Activated CD8-positive, alpha-beta memory T cell treated with anti-CD3 and anti-CD28 coated beads, Interleukin-2, amount 10 ng/mL, durations not matched to agents 7 days and 5 days (primary cell): ENCODE measurements at regions not wholly inside any gene's neighbourhood (a gene's known extent, or its start where the extent isn't known, plus 50 kb on each side); places are given as distances from the start of the nearest gene placed in this dataset.

Experiments
- ATAC-seq: fragments of 150-1000 bp; cut with Tn5 transposase; one replicate; pipeline ENCODE4 v1.10.0; 2021; ENCODE audit warnings: moderate library complexity
- CTCF ChIA-PET: fragments of 350-600 bp; sonication (Branson Sonifier 250); formaldehyde crosslinking; loops from one replicate; lab custom pipeline; 2021; ENCODE audit warnings: antibody characterized with exemption; lab: Charles Lee
- DNase-seq: peaks from one replicate; pipeline ENCODE4 v3.0.0-alpha.2; 2020
- H3K27ac Mint-ChIP-seq: one replicate; pipeline ENCODE4 v1.8.0; 2021; ENCODE audit warnings: mild to moderate bottlenecking, mixed read lengths
- H3K27me3 Mint-ChIP-seq: one replicate; pipeline ENCODE4 v1.8.0; 2021; ENCODE audit warnings: mixed read lengths
- H3K36me3 Mint-ChIP-seq: one replicate; pipeline ENCODE4 v1.8.0; 2021; ENCODE audit warnings: mild to moderate bottlenecking, mixed read lengths
- H3K4me1 Mint-ChIP-seq: one replicate; pipeline ENCODE4 v1.8.0; 2021; ENCODE audit warnings: mixed read lengths
- H3K4me3 Mint-ChIP-seq: one replicate; pipeline ENCODE4 v1.8.0; 2021; ENCODE audit warnings: mild to moderate bottlenecking, moderate library complexity, mixed read lengths
- H3K9me3 Mint-ChIP-seq: one replicate; pipeline ENCODE4 v1.8.0; 2022; ENCODE audit warnings: low read depth, mixed read lengths

GRCh38 chrX:45711231-45711630 is 510.6 kb upstream of the DIPK2B start:
- no peak for ATAC-seq
- Mint-ChIP-seq H3K27me3 (peaks cover 2% of the 10 kb centered on the region), H3K4me3 (peak overlapping the region; percentile 13), H3K4me1 (peaks cover 58% of the 10 kb centered on the region), H3K27ac (peak overlapping the region; percentile 91), H3K36me3 (peaks cover 7% of the 10 kb centered on the region), H3K9me3 (no peaks in the 10 kb centered on the region)
- CTCF ChIA-PET: no interaction called here
- DNase-seq: no peak

- Mint-ChIP-seq H3K36me3 (peaks cover 7% of the 10 kb centered on the region), H3K4me1 (peaks cover 48% of the 10 kb centered on the region), H3K4me3 (peak overlapping the region; percentile 5), H3K9me3 (no peaks in the 10 kb centered on the region), H3K27ac (peak overlapping the region; percentile 91), H3K27me3 (peaks cover 2% of the 10 kb centered on the region)
- DNase-seq (peak; percentile 74), ATAC-seq (peak; percentile 93)
- CTCF ChIA-PET: interaction anchor here (1.4 to 1.6 kb wide), 3 partner anchors 46 to 195 kb away, joined by 3 read pairs; no protein-coding TSS in a partner anchor
These were observed 509.6 kb upstream of the DIPK2B start for GRCh38 chrX:45710081-45710801.

GRCh38 chrX:45709381-45709780 is 508.7 kb upstream of the DIPK2B start:
- CTCF ChIA-PET: interaction anchor here (1.5 to 1.6 kb wide), 2 partner anchors 47 to 194 kb away, joined by 3 read pairs; no protein-coding TSS in a partner anchor
- no peak for ATAC-seq
- peak overlapping the region; percentile 91 for H3K27ac Mint-ChIP-seq

GRCh38 chrX:45699158-45699557 is 498.5 kb upstream of the DIPK2B start:
- H3K4me3 Mint-ChIP-seq: no peak overlapping the region
- peaks cover 5% of the 10 kb centered on the region for H3K36me3 Mint-ChIP-seq
- CTCF ChIA-PET: no interaction called here
- peaks cover 2% of the 10 kb centered on the region for H3K9me3 Mint-ChIP-seq
- peaks cover 9% of the 10 kb centered on the region for H3K4me1 Mint-ChIP-seq
- no peaks in the 10 kb centered on the region for H3K27me3 Mint-ChIP-seq
- no peak for ATAC-seq
- H3K27ac Mint-ChIP-seq: no peak overlapping the region
- DNase-seq: no peak

More at GRCh38 chrX:45709381-45709780, 508.7 kb upstream of the DIPK2B start:
- Mint-ChIP-seq H3K9me3 (no peaks in the 10 kb centered on the region), H3K4me1 (peaks cover 40% of the 10 kb centered on the region), H3K4me3 (no peak overlapping the region), H3K36me3 (peaks cover 7% of the 10 kb centered on the region), H3K27me3 (no peaks in the 10 kb centered on the region)
- no peak for DNase-seq

DNA sequence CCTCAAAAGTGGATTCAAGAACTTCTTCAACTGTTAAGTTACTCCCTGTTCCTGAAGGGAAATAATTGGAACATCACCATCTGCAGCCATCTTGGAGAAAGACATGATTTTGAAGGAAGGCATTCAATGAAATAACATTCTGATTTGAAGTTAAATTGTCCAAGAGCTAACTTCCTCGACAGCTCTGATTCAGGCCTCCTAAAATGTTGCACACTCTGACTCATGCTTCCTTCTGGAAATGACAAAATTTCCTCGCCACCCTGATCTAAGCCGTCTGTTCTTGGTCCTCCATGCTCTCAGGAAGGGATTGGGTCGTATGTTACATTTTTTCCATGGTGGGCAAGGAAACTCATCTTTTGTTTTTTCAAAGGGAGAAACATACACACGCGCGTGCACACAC is 496.9 kb upstream of the DIPK2B start:
- no peak overlapping the region for H3K4me3 Mint-ChIP-seq

DNA sequence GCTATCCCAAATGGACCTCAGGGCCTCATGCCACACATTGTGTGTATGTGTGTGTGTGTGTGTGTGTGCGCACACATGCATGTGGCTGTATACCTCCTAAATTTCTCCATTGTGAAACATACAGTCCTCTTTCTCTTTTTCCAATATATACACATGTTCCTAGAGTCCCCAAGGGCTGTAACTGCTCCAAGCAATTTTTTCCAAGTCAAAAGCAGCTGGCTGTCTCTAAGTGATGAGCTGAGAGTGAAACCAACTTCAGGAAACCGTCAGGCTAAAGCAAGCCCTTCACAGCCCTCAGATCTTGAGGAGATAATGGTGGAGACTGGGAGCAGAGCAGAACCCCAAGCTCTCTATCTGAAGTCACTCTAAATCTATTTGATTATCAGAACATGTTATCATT is 496.1 kb upstream of the DIPK2B start:
- peaks cover 3% of the 10 kb centered on the region for H3K36me3 Mint-ChIP-seq
- peaks cover 9% of the 10 kb centered on the region for H3K4me1 Mint-ChIP-seq
- DNase-seq: no peak
- ATAC-seq: no peak
- CTCF ChIA-PET: no interaction called here
- H3K4me3 Mint-ChIP-seq: no peak overlapping the region
- no peaks in the 10 kb centered on the region for H3K27me3 Mint-ChIP-seq
- peaks cover 2% of the 10 kb centered on the region for H3K9me3 Mint-ChIP-seq
- no peak overlapping the region for H3K27ac Mint-ChIP-seq

More for the DNA sequence above, 496.9 kb upstream of the DIPK2B start:
- DNase-seq: no peak
- Mint-ChIP-seq H3K9me3 (peaks cover 2% of the 10 kb centered on the region), H3K36me3 (peaks cover 3% of the 10 kb centered on the region), H3K4me1 (peaks cover 9% of the 10 kb centered on the region), H3K27ac (no peak overlapping the region), H3K27me3 (no peaks in the 10 kb centered on the region)
- CTCF ChIA-PET: no interaction called here
- no peak for ATAC-seq

GRCh38 chrX:45689971-45690370 is 489.3 kb upstream of the DIPK2B start:
- Mint-ChIP-seq H3K4me3 (no peak overlapping the region), H3K27me3 (no peaks in the 10 kb centered on the region), H3K4me1 (no peaks in the 10 kb centered on the region), H3K9me3 (no peaks in the 10 kb centered on the region), H3K27ac (no peak overlapping the region), H3K36me3 (no peaks in the 10 kb centered on the region)
- CTCF ChIA-PET: no interaction called here
- ATAC-seq: no peak
- DNase-seq: no peak

- DNase-seq (no peak), ATAC-seq (no peak)
- CTCF ChIA-PET: no interaction called here
- Mint-ChIP-seq H3K4me3 (no peak overlapping the region), H3K4me1 (no peaks in the 10 kb centered on the region), H3K36me3 (no peaks in the 10 kb centered on the region), H3K27me3 (no peaks in the 10 kb centered on the region), H3K27ac (no peak overlapping the region), H3K9me3 (no peaks in the 10 kb centered on the region)
These were observed 483.2 kb upstream of the DIPK2B start for GRCh38 chrX:45683914-45684313.

GRCh38 chrX:45681891-45682290 is 481.2 kb upstream of the DIPK2B start:
- CTCF ChIA-PET: no interaction called here

GRCh38 chrX:45669715-45670340 is 469.2 kb upstream of the DIPK2B start:
- ATAC-seq: no peak
- H3K4me1 Mint-ChIP-seq: no peaks in the 10 kb centered on the region
- no peak for DNase-seq
- CTCF ChIA-PET: no interaction called here
- H3K9me3 Mint-ChIP-seq: no peaks in the 10 kb centered on the region
- H3K27ac Mint-ChIP-seq: no peak overlapping the region
- no peaks in the 10 kb centered on the region for H3K36me3 Mint-ChIP-seq
- no peaks in the 10 kb centered on the region for H3K27me3 Mint-ChIP-seq
- H3K4me3 Mint-ChIP-seq: no peak overlapping the region

More at GRCh38 chrX:45681891-45682290, 481.2 kb upstream of the DIPK2B start:
- H3K9me3 Mint-ChIP-seq: no peaks in the 10 kb centered on the region
- H3K27me3 Mint-ChIP-seq: no peaks in the 10 kb centered on the region
- no peak for ATAC-seq
- no peaks in the 10 kb centered on the region for H3K36me3 Mint-ChIP-seq
- H3K4me1 Mint-ChIP-seq: no peaks in the 10 kb centered on the region
- no peak for DNase-seq
- no peak overlapping the region for H3K27ac Mint-ChIP-seq
- H3K4me3 Mint-ChIP-seq: no peak overlapping the region

DNA sequence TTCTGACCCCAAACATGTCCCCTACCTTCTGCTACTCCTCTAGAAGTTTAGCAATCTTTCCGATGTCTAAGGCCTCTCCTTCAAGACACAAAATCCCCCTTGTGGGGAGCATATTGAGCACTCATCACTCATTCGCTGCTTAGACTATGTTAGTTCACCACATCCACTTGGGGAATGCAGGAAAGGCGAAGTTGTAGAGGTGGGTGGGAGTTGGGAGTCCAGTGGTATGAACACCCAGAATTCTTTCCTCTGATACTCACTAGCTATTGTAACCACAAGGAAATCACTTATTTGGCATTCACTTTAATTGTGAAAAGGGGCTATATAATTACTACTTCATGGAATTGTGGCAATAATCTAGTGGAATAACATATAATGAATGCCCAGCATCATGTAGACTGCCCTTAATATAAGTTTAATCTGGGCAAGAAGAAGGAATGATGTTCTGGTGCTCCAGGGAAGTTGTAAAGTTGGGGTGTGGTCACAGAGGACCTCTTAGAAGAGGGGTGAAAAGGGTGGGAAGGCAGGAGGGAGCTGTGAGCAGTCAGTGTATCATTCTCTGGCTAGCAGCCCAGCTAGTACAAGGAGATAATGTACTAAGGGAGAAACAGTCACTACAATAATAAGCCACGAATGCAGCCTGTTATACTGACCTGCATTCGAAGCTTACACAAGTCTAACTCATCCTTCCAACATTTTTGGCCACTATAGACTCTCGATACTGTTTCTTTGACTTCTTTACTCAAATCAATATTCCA is 468.2 kb upstream of the DIPK2B start:
- ATAC-seq (no peak), DNase-seq (no peak)
- CTCF ChIA-PET: no interaction called here
- no peaks in the 10 kb centered on the region for H3K27me3 Mint-ChIP-seq
- no peaks in the 10 kb centered on the region for H3K4me1 Mint-ChIP-seq
- H3K27ac Mint-ChIP-seq: no peak overlapping the region
- no peaks in the 10 kb centered on the region for H3K9me3 Mint-ChIP-seq
- no peak overlapping the region for H3K4me3 Mint-ChIP-seq
- H3K36me3 Mint-ChIP-seq: no peaks in the 10 kb centered on the region

DNA sequence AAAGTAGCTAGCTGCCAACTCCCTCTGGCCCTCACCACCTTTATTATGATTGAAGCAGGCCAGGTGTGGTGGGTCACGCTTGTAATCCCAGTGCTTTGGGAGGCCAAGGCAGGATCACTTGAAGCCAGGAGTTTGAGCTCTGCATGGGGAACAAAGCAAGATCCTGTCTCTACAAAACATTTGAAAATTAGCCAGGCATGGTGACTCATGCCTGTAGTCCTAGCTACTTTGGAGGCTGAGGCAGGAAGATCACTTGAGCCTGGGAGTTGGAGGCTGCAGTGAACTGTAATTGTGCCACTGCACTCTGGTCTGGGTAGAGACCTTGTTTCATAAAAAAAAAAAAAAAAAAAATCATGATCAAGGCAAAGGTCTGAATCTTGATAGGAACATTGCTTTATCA is 467.0 kb upstream of the DIPK2B start:
- Mint-ChIP-seq H3K4me1 (no peaks in the 10 kb centered on the region), H3K36me3 (no peaks in the 10 kb centered on the region), H3K9me3 (no peaks in the 10 kb centered on the region), H3K27ac (no peak overlapping the region), H3K4me3 (no peak overlapping the region), H3K27me3 (no peaks in the 10 kb centered on the region)
- CTCF ChIA-PET: no interaction called here
- DNase-seq (no peak), ATAC-seq (no peak)

DNA sequence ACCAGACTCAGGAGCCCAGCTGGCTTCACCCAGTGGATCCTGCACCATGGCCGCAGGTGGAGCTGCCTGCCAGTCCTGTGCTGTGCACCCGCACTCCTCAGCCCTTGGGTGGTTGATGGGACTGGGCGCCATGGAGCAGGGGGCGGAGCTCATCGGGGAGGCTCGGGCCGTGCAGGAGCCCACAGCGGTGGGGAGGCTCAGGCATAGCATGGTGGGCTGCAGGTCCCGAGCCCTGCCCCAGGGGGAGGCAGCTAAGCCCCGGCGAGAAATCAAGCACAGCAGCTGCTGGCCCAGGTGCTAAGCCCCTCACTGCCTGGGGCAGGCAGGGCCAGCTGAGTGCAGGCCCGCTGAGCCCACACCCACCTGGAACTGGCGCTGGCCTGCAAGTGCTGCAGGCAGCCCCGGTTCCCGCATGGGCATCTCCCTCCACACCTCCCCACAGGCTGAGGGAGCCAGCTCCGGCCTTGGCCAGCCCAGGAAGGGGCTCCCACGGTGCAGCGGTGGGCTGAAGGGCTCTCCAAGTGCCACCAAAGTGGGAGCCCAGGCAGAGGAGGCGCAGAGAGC is 464.1 kb upstream of the DIPK2B start:
- no peak for ATAC-seq
- CTCF ChIA-PET: no interaction called here

More for the DNA sequence above, 464.1 kb upstream of the DIPK2B start:
- no peaks in the 10 kb centered on the region for H3K36me3 Mint-ChIP-seq
- H3K9me3 Mint-ChIP-seq: no peaks in the 10 kb centered on the region
- no peaks in the 10 kb centered on the region for H3K4me1 Mint-ChIP-seq
- DNase-seq: no peak
- no peak overlapping the region for H3K4me3 Mint-ChIP-seq
- H3K27ac Mint-ChIP-seq: no peak overlapping the region
- H3K27me3 Mint-ChIP-seq: no peaks in the 10 kb centered on the region
